HG03354 (cell line): ENCODE measurements at regions not wholly inside any gene's neighbourhood (a gene's known extent, or its start where the extent isn't known, plus 50 kb on each side); places are given as distances from the start of the nearest gene placed in this dataset.

Source experiments
- ATAC-seq: cut with Tn5 transposase; IDR thresholded peaks from one replicate; pipeline ENCODE4 v1.9.1; 2021; ENCODE audit warnings: mild to moderate bottlenecking; ENCODE audit not compliant: unreplicated experiment, poor library complexity, severe bottlenecking

GRCh38 chr6:163724196-163724595 lies 309.7 kb downstream of the QKI start:
- no peak for ATAC-seq

GRCh38 chr6:163723759-163724158 lies 309.2 kb downstream of the QKI start:
- ATAC-seq: no peak

GRCh38 chr6:163721922-163722692 lies 307.6 kb downstream of the QKI start:
- no peak for ATAC-seq

- ATAC-seq: no peak
These were observed 306.9 kb downstream of the QKI start for GRCh38 chr6:163721435-163721834.

GRCh38 chr6:163720460-163721235 lies 306.1 kb downstream of the QKI start:
- ATAC-seq: no peak

GRCh38 chr6:163720005-163720404 lies 305.5 kb downstream of the QKI start:
- ATAC-seq: no peak

GRCh38 chr6:163719028-163719742 lies 304.7 kb downstream of the QKI start:
- no peak for ATAC-seq

GRCh38 chr6:163718537-163718936 lies 304.0 kb downstream of the QKI start:
- no peak for ATAC-seq

- no peak for ATAC-seq
These were observed 302.7 kb downstream of the QKI start for GRCh38 chr6:163717106-163717764.

GRCh38 chr6:163716690-163717089 lies 302.2 kb downstream of the QKI start:
- ATAC-seq: peak; percentile 37

GRCh38 chr6:163715846-163716245 lies 301.3 kb downstream of the QKI start:
- no peak for ATAC-seq

GRCh38 chr6:163714179-163714578 lies 299.7 kb downstream of the QKI start:
- ATAC-seq: no peak

- no peak for ATAC-seq
These were observed 298.5 kb downstream of the QKI start for GRCh38 chr6:163712981-163713380.

- ATAC-seq: no peak
These were observed 298.0 kb downstream of the QKI start for GRCh38 chr6:163712566-163712961.

GRCh38 chr6:163711615-163712565 lies 297.4 kb downstream of the QKI start:
- ATAC-seq: peak; percentile 43

GRCh38 chr6:163710532-163711470 lies 296.3 kb downstream of the QKI start:
- no peak for ATAC-seq

GRCh38 chr6:163709693-163710092 lies 295.2 kb downstream of the QKI start:
- no peak for ATAC-seq

GRCh38 chr6:163709255-163709654 lies 294.7 kb downstream of the QKI start:
- ATAC-seq: no peak
